ENCODE measurements at regions not wholly inside any gene's neighbourhood (a gene's known extent, or its start where the extent isn't known, plus 50 kb on each side); places are given as distances from the start of the nearest gene placed in this dataset.

- no peak for TF ChIP-seq CTCF (IDR thresholded peaks at IDR 0.05; ENCODE audit: poor library complexity)
- no peak for TF ChIP-seq EZH2 (IDR thresholded peaks at IDR 0.05; ENCODE audit: borderline replicate concordance)
- no peak for TF ChIP-seq EZH2phosphoT487 (IDR thresholded peaks at IDR 0.05; ENCODE audit: low read depth, severe bottlenecking, unreplicated experiment)
These were observed 270.1 kb upstream of the NSMCE3 start for GRCh38 chr15:29539736-29540135.
